ENCODE measurements at regions not wholly inside any gene's neighbourhood (a gene's known extent, or its start where the extent isn't known, plus 50 kb on each side); places are given as distances from the start of the nearest gene placed in this dataset.

DNA sequence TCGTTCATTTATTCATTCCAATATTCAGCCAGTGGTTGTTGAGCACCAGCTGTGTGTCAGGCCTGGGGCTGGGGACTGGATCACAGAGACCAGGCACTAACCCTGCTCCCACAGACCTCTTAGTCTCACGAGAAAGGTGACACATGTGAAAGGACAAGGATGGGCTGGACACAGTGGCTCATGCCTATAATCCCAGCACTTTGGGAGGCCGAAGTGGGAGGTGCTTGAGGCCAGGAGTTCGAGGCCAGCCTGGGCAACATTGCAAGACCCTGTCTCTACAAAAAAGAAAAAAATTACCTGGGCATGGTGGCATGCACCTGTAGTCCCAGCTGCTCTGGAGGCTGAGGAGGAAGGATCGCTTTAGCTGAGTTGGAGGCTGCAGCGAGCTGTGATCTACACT lies 105.9 kb upstream of the SDK1 start:
- DNase-seq (ENCODE audit: low read depth): no peak

GRCh38 chr7:3196629-3197400 lies 104.2 kb upstream of the SDK1 start:
- no peak for DNase-seq (ENCODE audit: low read depth)

GRCh38 chr7:3197567-3198213 lies 103.4 kb upstream of the SDK1 start:
- DNase-seq (ENCODE audit: low read depth): no peak

GRCh38 chr7:3198316-3198715 lies 102.7 kb upstream of the SDK1 start:
- DNase-seq (ENCODE audit: low read depth): no peak

DNA sequence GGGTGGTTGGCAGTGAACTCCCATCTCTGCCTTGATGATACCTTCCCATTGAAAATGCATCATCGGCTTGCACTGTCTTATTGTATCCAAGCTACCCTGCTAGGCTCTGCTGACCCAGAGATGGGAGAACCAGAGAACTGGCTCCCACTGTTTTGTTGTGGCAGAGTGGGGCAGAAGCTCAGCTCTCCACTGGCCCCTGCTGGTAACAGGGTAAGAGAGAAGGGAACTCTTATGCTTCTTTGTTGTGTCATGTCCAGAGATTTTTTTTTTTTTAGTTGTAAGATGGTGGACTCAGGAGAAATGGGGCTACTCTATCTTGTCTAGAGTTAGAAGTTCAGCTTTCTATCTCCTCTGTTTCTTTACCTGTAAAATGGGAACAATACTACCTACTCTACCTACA lies 100.5 kb upstream of the SDK1 start:
- DNase-seq (ENCODE audit: low read depth): no peak

- DNase-seq (ENCODE audit: low read depth): no peak
These were observed 99.7 kb upstream of the SDK1 start for GRCh38 chr7:3201306-3201705.

DNA sequence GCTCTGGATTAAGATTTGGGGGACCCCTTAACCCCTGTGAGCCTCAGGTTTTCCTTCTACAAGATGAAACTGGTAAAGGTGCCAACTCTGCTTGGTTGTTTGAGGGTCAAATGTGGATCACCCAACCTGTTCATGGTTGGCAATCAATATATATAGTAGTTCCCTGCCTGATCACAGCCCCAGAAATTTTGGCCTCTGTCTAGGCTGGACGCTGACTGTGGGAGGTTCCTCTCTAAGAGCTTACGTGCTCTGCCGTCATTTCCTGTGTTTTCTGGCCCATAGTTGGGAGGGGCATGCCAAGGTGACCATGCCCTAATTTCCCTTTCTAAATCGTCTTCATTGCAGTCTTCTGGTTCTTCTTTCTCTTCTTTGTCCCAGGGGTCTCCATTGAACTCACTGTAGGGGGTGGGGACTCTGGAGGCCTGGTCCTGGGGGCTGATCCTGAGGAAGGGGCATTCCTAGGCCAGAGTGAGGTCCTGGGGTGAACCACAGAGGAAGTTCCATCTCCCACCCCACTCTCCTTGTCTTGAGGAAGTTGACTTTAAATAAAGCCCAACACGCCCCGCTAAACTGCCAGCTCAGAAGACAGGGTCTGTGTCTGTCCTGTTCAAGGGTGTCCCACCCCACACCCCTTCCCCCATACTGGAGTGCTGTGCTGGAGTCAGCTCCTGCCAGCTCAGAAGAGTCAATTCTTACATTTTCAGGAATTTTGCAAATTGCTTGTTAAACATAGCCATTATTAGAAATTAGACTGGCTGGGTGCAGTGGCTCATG lies 98.9 kb upstream of the SDK1 start:
- DNase-seq (ENCODE audit: low read depth): no peak

- DNase-seq (ENCODE audit: low read depth): no peak
These were observed 96.5 kb upstream of the SDK1 start for GRCh38 chr7:3204526-3204925.

- no peak for DNase-seq (ENCODE audit: low read depth)
These were observed 95.0 kb upstream of the SDK1 start for GRCh38 chr7:3206101-3206500.

GRCh38 chr7:3206771-3207191 lies 94.3 kb upstream of the SDK1 start:
- DNase-seq (ENCODE audit: low read depth): no peak

GRCh38 chr7:3207387-3207902 lies 93.6 kb upstream of the SDK1 start:
- no peak for DNase-seq (ENCODE audit: low read depth)

GRCh38 chr7:3210531-3210930 lies 90.5 kb upstream of the SDK1 start:
- DNase-seq (ENCODE audit: low read depth): no peak

DNA sequence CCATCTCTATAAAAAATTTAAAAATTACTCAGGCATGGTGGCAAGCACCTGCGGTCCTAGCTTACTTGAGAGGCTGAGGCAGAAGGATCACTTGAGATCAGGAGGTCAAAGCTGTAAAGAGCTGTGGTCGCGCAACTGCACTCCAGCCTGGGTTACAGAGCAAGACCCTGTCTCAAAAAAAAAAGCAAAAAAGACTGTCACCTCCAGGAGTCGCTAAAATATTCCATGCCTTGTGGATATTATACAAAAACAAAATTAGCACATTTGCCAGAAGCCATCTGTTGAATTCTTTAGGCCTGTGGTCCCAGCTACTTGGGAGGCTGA lies 87.0 kb upstream of the SDK1 start:
- no peak for DNase-seq (ENCODE audit: low read depth)

GRCh38 chr7:3215624-3216585 lies 85.1 kb upstream of the SDK1 start:
- DNase-seq (ENCODE audit: low read depth): no peak

DNA sequence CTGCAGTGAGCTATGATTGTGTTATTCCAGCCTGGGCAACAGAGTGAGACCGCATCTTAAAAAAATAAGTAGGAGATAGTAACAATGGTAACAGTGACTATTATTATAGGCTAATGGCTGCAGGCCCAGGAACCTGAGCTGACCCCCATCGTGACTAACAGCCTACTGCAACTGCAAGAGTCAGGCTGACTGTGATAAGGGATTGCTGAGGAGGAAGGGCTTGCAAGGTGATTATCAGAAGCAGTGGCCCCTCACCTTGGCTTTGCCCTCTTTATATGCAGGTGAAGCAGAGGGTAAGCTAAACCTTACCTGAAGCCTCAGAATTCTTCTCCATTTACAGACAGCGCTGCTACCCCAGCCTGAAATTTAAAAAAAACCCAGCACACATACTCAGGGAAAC lies 83.9 kb upstream of the SDK1 start:
- no peak for DNase-seq (ENCODE audit: low read depth)

GRCh38 chr7:3218411-3219225 lies 82.4 kb upstream of the SDK1 start:
- DNase-seq (ENCODE audit: low read depth): no peak

DNA sequence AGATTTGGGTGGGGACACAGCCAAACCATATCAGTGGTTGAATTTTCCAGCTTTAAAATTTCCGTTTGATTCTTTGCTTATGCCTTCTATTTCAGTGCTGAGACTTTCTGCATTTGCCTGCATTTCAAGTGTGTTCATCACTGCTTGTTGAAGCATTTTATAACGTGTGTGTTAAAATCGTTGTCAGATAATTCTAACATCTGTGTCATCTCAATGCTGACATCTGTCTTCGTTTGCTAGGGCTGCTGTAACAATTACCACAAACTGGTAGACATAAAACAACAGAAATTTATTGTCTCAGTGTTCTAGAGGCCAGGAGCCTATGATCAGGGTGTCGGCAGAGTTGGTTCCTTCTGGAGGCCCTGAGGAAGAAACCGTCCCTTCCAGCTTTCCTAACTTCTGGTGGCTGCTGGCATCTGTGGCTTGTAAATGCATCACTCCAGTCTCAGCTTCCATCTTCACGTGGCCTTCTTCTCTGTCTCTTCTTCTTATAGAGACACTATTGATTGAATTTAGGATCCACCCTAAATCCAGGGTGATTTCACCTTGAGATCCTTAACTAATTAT lies 71.1 kb upstream of the SDK1 start:
- DNase-seq (ENCODE audit: low read depth): no peak

DNA sequence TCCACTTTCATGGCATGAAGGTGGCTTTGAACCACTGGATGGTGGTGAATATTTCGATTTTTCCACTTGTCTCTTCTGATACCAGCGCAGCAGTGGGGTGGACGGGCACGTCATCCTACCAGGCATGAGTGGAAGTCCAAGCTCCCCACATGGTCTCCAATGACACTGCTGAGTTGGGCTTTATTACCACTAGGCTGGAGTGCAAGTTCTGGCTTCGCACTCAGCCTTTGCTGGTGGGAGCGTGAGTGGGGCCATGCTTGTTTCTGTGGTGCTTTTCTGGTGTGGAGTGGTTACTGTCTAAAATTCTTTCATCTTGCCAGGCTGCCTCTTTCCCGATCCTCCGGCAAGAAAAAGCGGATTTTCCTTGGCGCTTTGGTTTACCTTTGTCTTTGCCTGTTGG lies 70.1 kb upstream of the SDK1 start:
- no peak for DNase-seq (ENCODE audit: low read depth)

GRCh38 chr7:3232228-3232627 lies 68.8 kb upstream of the SDK1 start:
- DNase-seq (ENCODE audit: low read depth): no peak

- no peak for DNase-seq (ENCODE audit: low read depth)
These were observed 67.8 kb upstream of the SDK1 start for GRCh38 chr7:3233301-3233700.

DNA sequence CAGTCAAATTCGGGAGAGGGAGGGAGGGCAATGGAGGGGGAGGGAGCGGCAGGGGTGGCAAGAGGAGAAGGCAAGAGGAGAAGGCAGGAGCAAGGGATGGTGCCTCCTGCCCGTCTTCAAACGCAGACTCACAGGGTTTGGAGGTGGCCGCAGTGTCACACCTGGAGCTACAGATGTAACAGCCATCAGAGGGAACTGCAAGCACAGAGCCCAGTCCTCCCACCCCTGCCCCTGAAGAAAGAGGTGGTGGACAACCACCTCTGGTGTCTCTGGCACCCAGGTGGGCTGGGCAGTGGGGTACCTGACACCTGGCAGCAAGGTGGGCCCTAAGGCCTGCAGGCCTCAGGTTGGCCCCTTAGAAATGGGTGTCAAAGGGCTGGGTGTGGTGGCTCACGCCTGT lies 67.0 kb upstream of the SDK1 start:
- no peak for DNase-seq (ENCODE audit: low read depth)

Data from activated T-helper 9 cell treated with anti-CD3 and anti-CD28 coated beads, Interleukin-2, amount 50 U/mL, for 16 hours (primary cell).